Activated CD4-positive, alpha-beta memory T cell treated with anti-CD3 and anti-CD28 coated beads for 36 hours (primary cell): ENCODE measurements at regions not wholly inside any gene's neighbourhood (a gene's known extent, or its start where the extent isn't known, plus 50 kb on each side); places are given as distances from the start of the nearest gene placed in this dataset.
A peak's percentile ranks its signal among the peaks of the same experiment; 100 is the strongest.
"Not testable (repeated sequence)": the region's sequence is repeated elsewhere in the genome, so short reads cannot be mapped to it uniquely, and the experiment has no call there.

ENCODE experiments used
- CTCF ChIA-PET: fragments of 350-600 bp; sonication (Branson Sonifier 250); formaldehyde crosslinking; loops from one replicate; lab custom pipeline; 2021; ENCODE audit warnings: antibody characterized with exemption, inconsistent platforms; lab: Charles Lee
- POLR2A ChIA-PET: fragments of 350-600 bp; sonication (Branson Sonifier 250); formaldehyde crosslinking; loops from one replicate; lab custom pipeline; 2021; ENCODE audit warnings: antibody characterized with exemption; lab: Charles Lee
- DNase-seq: peaks from one replicate; pipeline ENCODE4 v3.0.0-alpha.2; 2020
- H3K27ac Mint-ChIP-seq: one replicate; pipeline ENCODE4 v1.8.0; 2021; ENCODE audit warnings: mixed read lengths
- H3K27me3 Mint-ChIP-seq: one replicate; pipeline ENCODE4 v1.8.0; 2021; ENCODE audit warnings: mixed read lengths
- H3K36me3 Mint-ChIP-seq: one replicate; pipeline ENCODE4 v1.8.0; 2021; ENCODE audit warnings: mixed read lengths
- H3K4me1 Mint-ChIP-seq: one replicate; pipeline ENCODE4 v1.8.0; 2021; ENCODE audit warnings: low read depth, mixed read lengths
- H3K4me3 Mint-ChIP-seq: one replicate; pipeline ENCODE4 v1.8.0; 2021; ENCODE audit warnings: mild to moderate bottlenecking, mixed read lengths
- H3K9me3 Mint-ChIP-seq: one replicate; pipeline ENCODE4 v1.8.0; 2021; ENCODE audit warnings: mixed read lengths
- intact Hi-C: fragments of 100-400 bp; cut with micrococcal nuclease; formaldehyde crosslinking; loops from one replicate; pipeline ENCODE4 v1.15.1; 2023

DNA sequence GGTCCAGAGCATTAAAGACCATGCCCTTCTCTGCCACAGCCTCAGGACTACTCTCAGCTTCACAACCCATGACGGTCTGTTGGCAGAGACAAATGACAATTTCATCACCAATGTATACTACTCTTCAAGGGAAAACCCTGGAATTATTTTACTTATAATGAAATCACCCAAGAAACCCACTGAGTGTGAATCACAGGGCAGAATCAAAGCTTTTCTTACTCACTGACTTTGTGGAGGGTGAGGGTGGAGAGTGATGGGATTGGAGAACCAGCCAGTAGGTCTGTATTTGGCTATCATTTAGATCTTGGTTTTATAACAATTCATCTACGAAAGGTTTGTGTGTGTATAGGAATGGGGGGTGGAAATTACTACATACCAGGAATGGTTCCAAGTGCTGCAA lies 442.6 kb downstream of the SHISA9 start:
- POLR2A ChIA-PET = no interaction called here
- no peak for DNase-seq
- intact Hi-C loops = no loop called here
- H3K27me3 Mint-ChIP-seq = no peaks in the 10 kb centered on the region
- CTCF ChIA-PET = no interaction called here
- H3K4me3 Mint-ChIP-seq = no peak overlapping the region
- H3K9me3 Mint-ChIP-seq = no peaks in the 10 kb centered on the region
- H3K27ac Mint-ChIP-seq = no peak overlapping the region
- H3K36me3 Mint-ChIP-seq = no peaks in the 10 kb centered on the region
- no peaks in the 10 kb centered on the region for H3K4me1 Mint-ChIP-seq

GRCh38 chr16:13348416-13348815 lies 447.0 kb downstream of the SHISA9 start:
- Mint-ChIP-seq H3K9me3 (no peaks in the 10 kb centered on the region), H3K27me3 (no peaks in the 10 kb centered on the region), H3K27ac (no peak overlapping the region), H3K36me3 (no peaks in the 10 kb centered on the region), H3K4me1 (no peaks in the 10 kb centered on the region), H3K4me3 (no peak overlapping the region)
- POLR2A ChIA-PET = no interaction called here
- intact Hi-C loops = no loop called here
- CTCF ChIA-PET = no interaction called here
- DNase-seq = no peak

DNA sequence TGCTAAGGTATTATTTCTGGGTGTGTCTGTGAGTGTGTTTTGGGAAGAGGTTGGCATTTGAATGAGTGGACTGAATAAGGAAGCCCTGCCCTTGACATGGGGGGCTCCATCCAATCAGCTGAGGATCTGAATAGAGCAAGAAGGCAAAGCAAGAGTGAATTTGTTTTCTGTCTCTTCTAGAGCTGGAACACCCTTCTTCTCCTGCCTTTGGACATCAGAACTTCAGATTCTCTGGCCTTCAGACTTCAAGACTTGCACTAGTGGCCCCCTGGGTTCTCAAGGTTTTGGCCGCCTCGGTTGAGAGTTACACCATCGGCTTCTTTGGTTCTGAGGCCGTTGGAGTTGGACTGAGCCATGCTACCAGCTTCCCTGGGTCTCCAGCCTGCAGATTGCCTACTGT lies 448.6 kb downstream of the SHISA9 start:
- POLR2A ChIA-PET = no interaction called here

GRCh38 chr16:13351181-13351580 lies 449.8 kb downstream of the SHISA9 start:
- POLR2A ChIA-PET = no interaction called here
- H3K36me3 Mint-ChIP-seq = no peaks in the 10 kb centered on the region
- no peaks in the 10 kb centered on the region for H3K9me3 Mint-ChIP-seq
- no peak for DNase-seq
- H3K4me3 Mint-ChIP-seq = no peak overlapping the region
- no peak overlapping the region for H3K27ac Mint-ChIP-seq
- H3K4me1 Mint-ChIP-seq = no peaks in the 10 kb centered on the region
- intact Hi-C loops = no loop called here
- CTCF ChIA-PET = no interaction called here
- H3K27me3 Mint-ChIP-seq = no peaks in the 10 kb centered on the region

More for the DNA sequence above, 448.6 kb downstream of the SHISA9 start:
- Mint-ChIP-seq H3K36me3 (no peaks in the 10 kb centered on the region), H3K4me3 (no peak overlapping the region), H3K4me1 (no peaks in the 10 kb centered on the region), H3K9me3 (no peaks in the 10 kb centered on the region), H3K27ac (no peak overlapping the region), H3K27me3 (no peaks in the 10 kb centered on the region)
- intact Hi-C loops = no loop called here
- CTCF ChIA-PET = no interaction called here
- DNase-seq = no peak

GRCh38 chr16:13351601-13352217 lies 450.3 kb downstream of the SHISA9 start:
- POLR2A ChIA-PET = no interaction called here
- Mint-ChIP-seq H3K4me3 (no peak overlapping the region), H3K27ac (no peak overlapping the region), H3K4me1 (no peaks in the 10 kb centered on the region), H3K27me3 (no peaks in the 10 kb centered on the region), H3K9me3 (peaks cover under 1% of the 10 kb centered on the region), H3K36me3 (no peaks in the 10 kb centered on the region)
- intact Hi-C loops = no loop called here
- no peak for DNase-seq
- CTCF ChIA-PET = no interaction called here

DNA sequence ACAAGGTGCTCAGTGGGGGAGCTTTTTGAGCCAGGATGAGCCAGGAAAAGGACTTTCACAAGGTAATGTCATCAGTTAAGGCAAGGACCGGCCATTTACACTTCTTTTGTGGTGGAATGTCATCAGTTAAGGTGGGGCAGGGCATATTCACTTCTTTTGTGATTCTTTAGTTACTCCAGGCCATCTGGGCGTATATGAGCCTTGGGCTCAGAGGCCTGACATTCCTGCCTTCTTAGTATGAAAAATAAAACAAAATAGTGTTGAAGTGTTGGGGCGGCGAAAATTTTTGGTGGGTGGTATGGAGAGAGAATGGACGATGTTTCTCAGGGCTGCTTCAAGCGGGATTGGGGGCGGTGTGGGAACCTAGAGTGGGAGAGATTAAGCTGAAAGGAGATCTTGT lies 451.4 kb downstream of the SHISA9 start:
- H3K9me3 Mint-ChIP-seq, DNase-seq, H3K4me3 Mint-ChIP-seq, H3K27ac Mint-ChIP-seq, intact Hi-C loops, H3K27me3 Mint-ChIP-seq, CTCF ChIA-PET, H3K4me1 Mint-ChIP-seq, POLR2A ChIA-PET, H3K36me3 Mint-ChIP-seq: not testable (repeated sequence)

DNA sequence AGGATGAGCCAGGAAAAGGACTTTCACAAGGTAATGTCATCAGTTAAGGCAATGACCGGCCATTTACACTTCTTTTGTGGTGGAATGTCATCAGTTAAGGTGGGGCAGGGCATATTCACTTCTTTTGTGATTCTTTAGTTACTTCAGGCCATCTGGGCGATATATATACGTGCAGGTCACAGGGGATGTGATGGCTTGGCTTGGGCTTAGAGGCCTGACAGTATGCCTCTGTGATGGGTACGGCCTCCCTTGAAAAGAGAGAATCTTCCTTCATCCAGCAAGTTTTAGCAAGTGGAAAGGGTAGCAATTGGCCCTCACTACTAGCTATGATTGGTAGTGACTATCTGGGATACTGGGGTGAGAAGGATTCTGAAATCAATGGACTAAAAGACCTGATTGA lies 456.4 kb downstream of the SHISA9 start:
- H3K9me3 Mint-ChIP-seq = peaks cover 13% of the 10 kb centered on the region
- H3K4me3 Mint-ChIP-seq, H3K4me1 Mint-ChIP-seq, H3K36me3 Mint-ChIP-seq, H3K27me3 Mint-ChIP-seq, CTCF ChIA-PET, POLR2A ChIA-PET, intact Hi-C loops, H3K27ac Mint-ChIP-seq, DNase-seq: not testable (repeated sequence)

DNA sequence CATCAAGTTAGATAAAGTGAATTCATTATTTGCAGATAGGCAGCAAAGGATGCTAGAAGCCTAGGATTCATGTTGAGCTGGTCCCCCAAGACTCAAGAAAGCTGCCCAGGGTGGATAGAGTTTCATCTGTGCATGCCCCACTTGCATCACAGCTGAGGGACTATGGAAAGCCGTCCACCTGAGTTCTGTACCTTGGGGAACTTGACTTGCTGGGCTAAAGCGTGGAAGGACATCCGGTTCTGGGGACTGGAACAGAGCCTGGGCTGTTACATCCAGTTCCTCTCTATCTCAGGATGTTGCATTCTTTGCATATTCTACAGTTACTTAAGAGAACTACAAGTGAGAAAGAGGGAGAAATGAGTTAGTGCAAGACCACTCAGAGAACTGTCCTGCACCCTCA lies 458.4 kb downstream of the SHISA9 start:
- DNase-seq = no peak
- Mint-ChIP-seq H3K4me3 (no peak overlapping the region), H3K27ac (no peak overlapping the region), H3K27me3 (no peaks in the 10 kb centered on the region), H3K4me1 (no peaks in the 10 kb centered on the region), H3K36me3 (no peaks in the 10 kb centered on the region), H3K9me3 (peaks cover 13% of the 10 kb centered on the region)
- ChIA-PET POLR2A (no interaction called here), CTCF (no interaction called here)
- intact Hi-C loops = no loop called here

GRCh38 chr16:13372421-13372820 lies 471.0 kb downstream of the SHISA9 start:
- intact Hi-C loops = no loop called here
- DNase-seq = no peak
- ChIA-PET POLR2A (interaction anchor here (0.6 kb wide), 1 partner anchor 97 kb away, joined by 3 read pairs; no protein-coding TSS in a partner anchor), CTCF (no interaction called here)
- Mint-ChIP-seq H3K27me3 (no peaks in the 10 kb centered on the region), H3K9me3 (peaks cover 15% of the 10 kb centered on the region), H3K4me1 (no peaks in the 10 kb centered on the region), H3K36me3 (no peaks in the 10 kb centered on the region), H3K4me3 (no peak overlapping the region), H3K27ac (no peak overlapping the region)

- Mint-ChIP-seq H3K4me1 (no peaks in the 10 kb centered on the region), H3K36me3 (no peaks in the 10 kb centered on the region), H3K9me3 (peaks cover 14% of the 10 kb centered on the region), H3K27me3 (no peaks in the 10 kb centered on the region), H3K27ac (no peak overlapping the region), H3K4me3 (no peak overlapping the region)
- POLR2A ChIA-PET = no interaction called here
- CTCF ChIA-PET = no interaction called here
- peak; percentile 10 for DNase-seq
- intact Hi-C loops = no loop called here
These were observed 474.8 kb downstream of the SHISA9 start for GRCh38 chr16:13376174-13376573.

GRCh38 chr16:13377143-13377542 lies 475.7 kb downstream of the SHISA9 start:
- Mint-ChIP-seq H3K4me3 (no peak overlapping the region), H3K27me3 (no peaks in the 10 kb centered on the region), H3K27ac (no peak overlapping the region), H3K36me3 (no peaks in the 10 kb centered on the region), H3K9me3 (peaks cover 11% of the 10 kb centered on the region), H3K4me1 (no peaks in the 10 kb centered on the region)
- intact Hi-C loops = no loop called here
- CTCF ChIA-PET = no interaction called here
- no peak for DNase-seq
- POLR2A ChIA-PET = no interaction called here

GRCh38 chr16:13378151-13378550 lies 476.8 kb downstream of the SHISA9 start:
- no peak for DNase-seq
- ChIA-PET CTCF (no interaction called here), POLR2A (no interaction called here)
- Mint-ChIP-seq H3K27ac (no peak overlapping the region), H3K9me3 (peaks cover 14% of the 10 kb centered on the region), H3K36me3 (no peaks in the 10 kb centered on the region), H3K4me3 (no peak overlapping the region), H3K27me3 (no peaks in the 10 kb centered on the region), H3K4me1 (no peaks in the 10 kb centered on the region)
- intact Hi-C loops = no loop called here

DNA sequence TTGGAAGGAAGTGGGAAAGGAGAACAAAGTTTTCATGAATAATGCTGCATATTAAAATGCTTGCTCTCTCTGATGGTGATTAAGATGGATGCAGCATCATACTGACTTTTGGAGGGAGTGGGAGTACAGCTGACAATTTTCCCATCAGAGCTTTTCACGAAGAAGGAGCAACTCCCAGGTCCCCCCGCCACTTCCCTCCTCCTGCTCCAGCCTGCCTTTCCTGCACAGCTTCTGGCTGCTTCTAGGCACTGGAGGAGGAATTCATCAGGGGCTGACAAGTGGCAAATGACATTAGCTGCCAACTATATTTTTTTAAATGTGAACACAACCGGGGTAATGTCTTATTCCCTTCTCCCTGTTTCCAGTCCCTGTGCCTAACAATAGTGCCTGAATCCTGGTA lies 477.9 kb downstream of the SHISA9 start:
- POLR2A ChIA-PET = no interaction called here
- Mint-ChIP-seq H3K36me3 (no peaks in the 10 kb centered on the region), H3K9me3 (peaks cover 17% of the 10 kb centered on the region), H3K27me3 (no peaks in the 10 kb centered on the region), H3K27ac (no peak overlapping the region), H3K4me1 (no peaks in the 10 kb centered on the region), H3K4me3 (no peak overlapping the region)
- CTCF ChIA-PET = no interaction called here
- intact Hi-C loops = no loop called here
- DNase-seq = no peak
